Renal pelvis (tissue), 1 donor: ENCODE measurements at regions not wholly inside any gene's neighbourhood (a gene's known extent, or its start where the extent isn't known, plus 50 kb on each side); places are given as distances from the start of the nearest gene placed in this dataset.

Experiments
- DNase-seq: peaks from one replicate; pipeline ENCODE4 v3.0.0-alpha.2; 2013

- no peak for DNase-seq
Measured at GRCh38 chr1:5525597-5526384, 466.4 kb downstream of the NPHP4 start.

- no peak for DNase-seq
Measured at GRCh38 chr1:5522531-5523145, 469.6 kb downstream of the NPHP4 start.

- no peak for DNase-seq
Measured at GRCh38 chr1:5519366-5520135, 472.7 kb downstream of the NPHP4 start.

- no peak for DNase-seq
Measured at GRCh38 chr1:5516756-5517155, 475.5 kb downstream of the NPHP4 start.

GRCh38 chr1:5515501-5515900 is 476.7 kb downstream of the NPHP4 start:
- no peak for DNase-seq

GRCh38 chr1:5514527-5515183 is 477.6 kb downstream of the NPHP4 start:
- peak; percentile 36 for DNase-seq

- peak; percentile 61 for DNase-seq
Measured at GRCh38 chr1:5513846-5514526, 478.2 kb downstream of the NPHP4 start.

GRCh38 chr1:5513179-5513578 is 479.0 kb downstream of the NPHP4 start:
- DNase-seq = no peak

- DNase-seq = no peak
Measured at GRCh38 chr1:5511381-5512097, 480.7 kb downstream of the NPHP4 start.

- DNase-seq = no peak
Measured at GRCh38 chr1:5509664-5510452, 482.4 kb downstream of the NPHP4 start.

GRCh38 chr1:5508669-5509330 is 483.4 kb downstream of the NPHP4 start:
- no peak for DNase-seq

- DNase-seq = no peak
Measured at GRCh38 chr1:5507340-5507739, 484.9 kb downstream of the NPHP4 start.

- no peak for DNase-seq
Measured at GRCh38 chr1:5506634-5507033, 485.6 kb downstream of the NPHP4 start.

GRCh38 chr1:5505944-5506343 is 486.3 kb downstream of the NPHP4 start:
- DNase-seq = no peak

GRCh38 chr1:5504364-5504740 is 487.9 kb downstream of the NPHP4 start:
- DNase-seq = no peak

GRCh38 chr1:5503556-5504363 is 488.5 kb downstream of the NPHP4 start:
- no peak for DNase-seq

GRCh38 chr1:5502311-5503194 is 489.7 kb downstream of the NPHP4 start:
- DNase-seq = no peak
